GM23338 (cell line): ENCODE measurements at regions not wholly inside any gene's neighbourhood (a gene's known extent, or its start where the extent isn't known, plus 50 kb on each side); places are given as distances from the start of the nearest gene placed in this dataset.

Experiments used
- CREB1 ChIP-seq: fragments of 250-450 bp; sonication (Bioruptor Pico); IDR thresholded peaks from 2 replicates; pipeline ENCODE4 v1.5.0; 2020; ENCODE audit warnings: low read depth, mild to moderate bottlenecking, moderate library complexity
- CTCF ChIP-seq, 2 experiments: fragments of 200-600 bp in 1 of 2; sonication (generic) in 1 of 2; conservative IDR thresholded peaks; 2 replicates each; pipeline versions ENCODE4 v1.5.1 to v1.6.1; 2016 to 2017; ENCODE audit warnings: antibody characterized with exemption in 2 of 2, low read depth in 2 of 2, mild to moderate bottlenecking in 2 of 2, moderate library complexity in 1 of 2
- ETS1 ChIP-seq: IDR thresholded peaks from 2 replicates; pipeline ENCODE4 v1.6.1; 2016; ENCODE audit warnings: antibody characterized with exemption
- EZH2 ChIP-seq: fragments of 200-600 bp; sonication (generic); IDR thresholded peaks from one replicate; pipeline ENCODE4 v1.8.0; 2017; ENCODE audit warnings: antibody characterized with exemption, mild to moderate bottlenecking, low read depth; ENCODE audit not compliant: unreplicated experiment
- EZH2phosphoT487 ChIP-seq: fragments of 200-600 bp; sonication (generic); IDR thresholded peaks from one replicate; pipeline ENCODE4 v1.8.1; 2018; ENCODE audit warnings: antibody characterized with exemption; ENCODE audit not compliant: unreplicated experiment
- POLR2AphosphoS5 ChIP-seq: IDR thresholded peaks from 2 replicates; pipeline ENCODE4 v1.6.1; 2016; ENCODE audit warnings: antibody characterized with exemption, low read depth
- REST ChIP-seq: IDR thresholded peaks from one replicate; pipeline ENCODE4 v1.6.1; 2018; ENCODE audit warnings: antibody characterized with exemption; ENCODE audit not compliant: unreplicated experiment
- ZNF114 ChIP-seq: fragments of 250-450 bp; sonication (Bioruptor Pico); IDR thresholded peaks from 2 replicates; pipeline ENCODE4 v1.5.0; 2020; ENCODE audit warnings: mild to moderate bottlenecking, moderate library complexity
- TF ChIP-seq, protein P1 (sequence below): fragments of 250-450 bp; sonication (Bioruptor Pico); IDR thresholded peaks from 2 replicates; pipeline ENCODE4 v1.5.0; 2020; ENCODE audit warnings: mild to moderate bottlenecking, moderate library complexity

DNA sequence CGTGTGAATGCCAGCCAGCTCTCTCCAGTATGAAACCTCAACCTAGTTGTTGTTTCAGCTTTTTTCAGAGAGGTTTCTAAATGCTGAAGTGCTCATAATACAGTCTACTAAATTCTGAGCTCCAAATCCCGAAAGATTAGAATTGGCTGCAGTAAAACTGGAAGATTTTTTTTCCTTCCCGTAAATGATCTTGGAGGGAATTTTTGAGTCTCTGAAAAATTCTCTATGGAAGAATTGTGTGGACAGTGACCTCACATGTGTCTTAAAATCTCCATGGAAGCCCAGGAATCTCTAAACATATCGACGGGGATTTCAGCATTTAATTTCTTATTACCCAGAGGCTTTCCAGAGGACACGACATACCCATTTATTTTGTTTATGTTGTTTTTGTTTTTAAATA is 1499.2 kb downstream of the LRRC4C start:
- TF ChIP-seq CTCF (conservative IDR thresholded peaks at IDR 0.05; ENCODE audit: low read depth in 2 of 2) = no peak
- no peak for TF ChIP-seq POLR2AphosphoS5
- TF ChIP-seq EZH2 = no peak
- TF ChIP-seq ETS1 = no peak
- no peak for TF ChIP-seq EZH2phosphoT487
- TF ChIP-seq REST = no peak
- TF ChIP-seq CREB1 (CRISPR knock-in tag) = no peak
- TF ChIP-seq, protein P1, sequence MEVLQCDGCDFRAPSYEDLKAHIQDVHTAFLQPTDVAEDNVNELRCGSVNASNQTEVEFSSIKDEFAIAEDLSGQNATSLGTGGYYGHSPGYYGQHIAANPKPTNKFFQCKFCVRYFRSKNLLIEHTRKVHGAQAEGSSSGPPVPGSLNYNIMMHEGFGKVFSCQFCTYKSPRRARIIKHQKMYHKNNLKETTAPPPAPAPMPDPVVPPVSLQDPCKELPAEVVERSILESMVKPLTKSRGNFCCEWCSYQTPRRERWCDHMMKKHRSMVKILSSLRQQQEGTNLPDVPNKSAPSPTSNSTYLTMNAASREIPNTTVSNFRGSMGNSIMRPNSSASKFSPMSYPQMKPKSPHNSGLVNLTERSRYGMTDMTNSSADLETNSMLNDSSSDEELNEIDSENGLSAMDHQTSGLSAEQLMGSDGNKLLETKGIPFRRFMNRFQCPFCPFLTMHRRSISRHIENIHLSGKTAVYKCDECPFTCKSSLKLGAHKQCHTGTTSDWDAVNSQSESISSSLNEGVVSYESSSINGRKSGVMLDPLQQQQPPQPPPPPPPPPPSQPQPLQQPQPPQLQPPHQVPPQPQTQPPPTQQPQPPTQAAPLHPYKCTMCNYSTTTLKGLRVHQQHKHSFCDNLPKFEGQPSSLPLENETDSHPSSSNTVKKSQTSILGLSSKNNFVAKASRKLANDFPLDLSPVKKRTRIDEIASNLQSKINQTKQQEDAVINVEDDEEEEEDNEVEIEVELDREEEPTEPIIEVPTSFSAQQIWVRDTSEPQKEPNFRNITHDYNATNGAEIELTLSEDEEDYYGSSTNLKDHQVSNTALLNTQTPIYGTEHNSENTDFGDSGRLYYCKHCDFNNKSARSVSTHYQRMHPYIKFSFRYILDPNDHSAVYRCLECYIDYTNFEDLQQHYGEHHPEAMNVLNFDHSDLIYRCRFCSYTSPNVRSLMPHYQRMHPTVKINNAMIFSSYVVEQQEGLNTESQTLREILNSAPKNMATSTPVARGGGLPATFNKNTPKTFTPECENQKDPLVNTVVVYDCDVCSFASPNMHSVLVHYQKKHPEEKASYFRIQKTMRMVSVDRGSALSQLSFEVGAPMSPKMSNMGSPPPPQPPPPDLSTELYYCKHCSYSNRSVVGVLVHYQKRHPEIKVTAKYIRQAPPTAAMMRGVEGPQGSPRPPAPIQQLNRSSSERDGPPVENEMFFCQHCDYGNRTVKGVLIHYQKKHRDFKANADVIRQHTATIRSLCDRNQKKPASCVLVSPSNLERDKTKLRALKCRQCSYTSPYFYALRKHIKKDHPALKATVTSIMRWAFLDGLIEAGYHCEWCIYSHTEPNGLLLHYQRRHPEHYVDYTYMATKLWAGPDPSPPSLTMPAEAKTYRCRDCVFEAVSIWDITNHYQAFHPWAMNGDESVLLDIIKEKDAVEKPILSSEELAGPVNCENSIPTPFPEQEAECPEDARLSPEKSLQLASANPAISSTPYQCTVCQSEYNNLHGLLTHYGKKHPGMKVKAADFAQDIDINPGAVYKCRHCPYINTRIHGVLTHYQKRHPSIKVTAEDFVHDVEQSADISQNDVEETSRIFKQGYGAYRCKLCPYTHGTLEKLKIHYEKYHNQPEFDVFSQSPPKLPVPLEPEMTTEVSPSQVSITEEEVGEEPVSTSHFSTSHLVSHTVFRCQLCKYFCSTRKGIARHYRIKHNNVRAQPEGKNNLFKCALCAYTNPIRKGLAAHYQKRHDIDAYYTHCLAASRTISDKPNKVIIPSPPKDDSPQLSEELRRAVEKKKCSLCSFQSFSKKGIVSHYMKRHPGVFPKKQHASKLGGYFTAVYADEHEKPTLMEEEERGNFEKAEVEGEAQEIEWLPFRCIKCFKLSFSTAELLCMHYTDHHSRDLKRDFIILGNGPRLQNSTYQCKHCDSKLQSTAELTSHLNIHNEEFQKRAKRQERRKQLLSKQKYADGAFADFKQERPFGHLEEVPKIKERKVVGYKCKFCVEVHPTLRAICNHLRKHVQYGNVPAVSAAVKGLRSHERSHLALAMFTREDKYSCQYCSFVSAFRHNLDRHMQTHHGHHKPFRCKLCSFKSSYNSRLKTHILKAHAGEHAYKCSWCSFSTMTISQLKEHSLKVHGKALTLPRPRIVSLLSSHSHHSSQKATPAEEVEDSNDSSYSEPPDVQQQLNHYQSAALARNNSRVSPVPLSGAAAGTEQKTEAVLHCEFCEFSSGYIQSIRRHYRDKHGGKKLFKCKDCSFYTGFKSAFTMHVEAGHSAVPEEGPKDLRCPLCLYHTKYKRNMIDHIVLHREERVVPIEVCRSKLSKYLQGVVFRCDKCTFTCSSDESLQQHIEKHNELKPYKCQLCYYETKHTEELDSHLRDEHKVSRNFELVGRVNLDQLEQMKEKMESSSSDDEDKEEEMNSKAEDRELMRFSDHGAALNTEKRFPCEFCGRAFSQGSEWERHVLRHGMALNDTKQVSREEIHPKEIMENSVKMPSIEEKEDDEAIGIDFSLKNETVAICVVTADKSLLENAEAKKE (CRISPR knock-in tag) = no peak
- no peak for TF ChIP-seq ZNF114 (CRISPR knock-in tag)
